ENCODE measurements at regions not wholly inside any gene's neighbourhood (a gene's known extent, or its start where the extent isn't known, plus 50 kb on each side); places are given as distances from the start of the nearest gene placed in this dataset.
"Not testable (repeated sequence)": the region's sequence is repeated elsewhere in the genome, so short reads cannot be mapped to it uniquely, and the experiment has no call there.

- no peak for DNase-seq (ENCODE audit: low spot score)
Measured at GRCh38 chr20:26216025-26216424, 519.4 kb upstream of the ZNF337 start.

GRCh38 chr20:26214991-26215390 is 518.3 kb upstream of the ZNF337 start:
- DNase-seq (ENCODE audit: low spot score) = no peak

DNA sequence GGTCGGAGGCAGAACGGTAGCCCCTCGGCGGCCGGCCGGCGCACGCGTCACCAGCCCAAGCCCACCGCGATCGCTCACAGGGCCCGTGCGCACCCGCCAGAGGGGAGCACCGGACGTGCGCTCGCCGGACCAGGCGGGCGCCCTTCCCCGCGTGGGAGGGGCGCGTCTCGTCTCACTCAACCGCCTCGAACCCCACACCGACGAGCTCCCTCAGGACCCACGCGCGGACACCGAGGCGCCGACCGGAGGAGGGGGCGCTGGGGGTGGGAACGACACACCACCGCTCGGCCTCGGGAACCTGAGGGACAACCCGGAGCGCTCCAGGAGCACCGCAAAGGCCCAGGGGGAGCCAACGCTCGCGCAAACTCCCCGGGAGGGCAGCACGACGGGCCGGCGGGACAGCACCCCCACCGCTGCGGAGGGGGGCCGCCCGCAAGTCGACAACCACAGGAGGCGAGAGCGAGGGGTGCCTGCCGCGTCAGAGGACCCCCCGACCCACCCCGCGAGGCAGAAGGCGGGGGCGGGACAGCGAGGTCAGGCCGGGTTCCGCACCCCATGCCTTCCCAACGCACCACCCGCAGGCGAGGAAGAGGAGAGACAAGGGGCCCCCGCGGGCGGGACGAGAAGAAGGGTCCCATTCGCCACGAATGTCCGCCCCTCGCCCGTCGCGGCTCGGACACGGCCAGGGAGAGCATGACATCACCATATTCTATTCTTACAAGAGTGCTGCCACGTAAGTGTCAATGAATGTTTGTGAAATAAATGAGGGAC is 512.7 kb upstream of the ZNF337 start:
- no peak for DNase-seq (ENCODE audit: low spot score)

DNA sequence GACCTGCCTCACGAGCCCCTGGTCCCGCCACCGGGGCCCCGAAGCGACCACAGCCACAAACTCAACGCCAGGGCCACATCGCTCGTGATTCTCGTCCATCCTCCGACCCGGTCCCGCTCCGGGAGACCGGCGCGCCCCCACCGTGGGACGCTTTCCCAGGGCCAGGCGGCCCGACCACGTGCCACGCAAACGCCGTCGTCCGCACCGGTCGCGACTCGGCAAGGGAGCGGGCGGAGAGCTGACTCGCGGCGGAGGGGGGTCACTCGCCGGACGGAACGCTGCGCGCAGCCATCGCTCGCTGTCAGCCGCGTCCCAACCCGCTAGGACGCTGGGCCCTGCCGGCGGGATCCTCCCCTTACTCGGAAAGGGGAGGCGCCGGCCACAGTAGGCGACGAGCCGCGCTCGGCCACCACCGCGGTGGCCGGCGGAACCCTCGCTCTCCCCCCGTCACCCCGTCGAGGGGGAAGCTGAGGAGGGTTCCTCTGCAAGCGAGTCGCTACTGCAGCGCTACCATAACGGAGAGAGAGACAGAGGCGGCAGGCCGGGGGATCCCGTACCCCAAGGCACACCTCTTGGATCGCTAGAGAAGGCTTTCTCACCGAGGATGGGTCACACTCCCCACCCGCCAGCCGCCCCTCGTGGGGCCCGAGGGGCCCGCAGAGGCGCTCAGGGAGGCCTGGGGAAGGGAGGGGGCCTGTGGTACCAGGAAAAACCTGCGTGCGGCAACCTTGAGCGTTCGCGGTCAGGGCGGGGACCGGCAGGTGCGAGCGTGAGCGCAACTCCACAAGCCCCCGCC is 511.8 kb upstream of the ZNF337 start:
- DNase-seq (ENCODE audit: low spot score) = no peak

- DNase-seq (ENCODE audit: low spot score) = not testable (repeated sequence)
Measured at GRCh38 chr20:26207967-26208295, 511.3 kb upstream of the ZNF337 start.

DNA sequence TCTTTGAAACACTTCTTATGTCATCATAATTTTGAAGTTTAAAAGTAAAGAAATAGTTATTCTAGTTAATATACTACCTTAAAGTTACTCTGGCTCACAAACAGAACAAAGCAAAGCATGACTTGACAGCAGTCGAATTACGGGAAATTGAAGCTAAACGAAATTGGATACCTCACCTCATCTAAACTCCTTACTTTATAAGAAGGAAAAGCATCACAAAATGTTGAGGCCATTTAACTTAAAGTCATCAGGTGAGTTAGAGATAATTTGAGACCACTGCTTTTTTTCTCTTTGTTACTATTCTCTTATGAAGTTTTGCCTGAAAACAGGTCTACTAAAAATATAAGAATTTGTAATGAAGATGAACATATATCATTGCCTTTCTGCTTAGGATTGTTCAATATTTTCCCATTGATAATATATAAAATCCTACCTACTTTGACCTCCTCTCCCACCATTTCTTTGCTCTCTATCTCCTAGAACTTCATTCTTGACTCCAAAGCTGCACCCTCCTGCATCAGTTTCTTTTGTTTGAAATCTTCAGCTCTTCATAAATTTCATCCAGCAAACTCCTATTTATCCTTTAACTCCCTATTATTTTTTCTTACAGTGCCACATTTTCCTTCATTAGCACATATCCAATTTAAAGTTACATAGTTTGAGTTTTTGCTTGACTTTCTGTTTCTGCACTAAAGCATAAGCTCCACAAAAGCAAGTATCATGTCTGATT is 510.7 kb upstream of the ZNF337 start:
- no peak for DNase-seq (ENCODE audit: low spot score)

GRCh38 chr20:26205350-26205749 is 508.7 kb upstream of the ZNF337 start:
- no peak for DNase-seq (ENCODE audit: low spot score)

GRCh38 chr20:26201026-26201425 is 504.4 kb upstream of the ZNF337 start:
- not testable (repeated sequence) for DNase-seq (ENCODE audit: low spot score)

DNA sequence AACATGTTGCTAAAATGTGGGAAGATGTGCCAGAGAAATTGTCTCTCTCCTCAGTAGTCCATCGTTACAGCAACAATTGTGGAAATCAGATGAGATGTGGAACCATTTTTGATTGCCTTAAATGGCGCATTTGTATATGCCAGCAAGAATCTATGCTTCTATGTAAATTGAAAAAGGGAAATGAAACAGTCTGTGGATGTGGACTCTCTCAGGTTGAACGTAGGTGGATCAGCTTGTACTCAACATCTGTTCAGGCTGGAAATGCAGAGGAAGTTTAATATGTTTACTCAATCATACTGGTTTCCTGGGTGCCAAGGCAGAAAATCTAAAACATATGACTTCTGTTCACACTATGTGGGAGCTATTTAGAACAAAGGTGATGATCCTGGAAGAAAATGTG is 490.7 kb upstream of the ZNF337 start:
- DNase-seq (ENCODE audit: low spot score) = not testable (repeated sequence)

DNA sequence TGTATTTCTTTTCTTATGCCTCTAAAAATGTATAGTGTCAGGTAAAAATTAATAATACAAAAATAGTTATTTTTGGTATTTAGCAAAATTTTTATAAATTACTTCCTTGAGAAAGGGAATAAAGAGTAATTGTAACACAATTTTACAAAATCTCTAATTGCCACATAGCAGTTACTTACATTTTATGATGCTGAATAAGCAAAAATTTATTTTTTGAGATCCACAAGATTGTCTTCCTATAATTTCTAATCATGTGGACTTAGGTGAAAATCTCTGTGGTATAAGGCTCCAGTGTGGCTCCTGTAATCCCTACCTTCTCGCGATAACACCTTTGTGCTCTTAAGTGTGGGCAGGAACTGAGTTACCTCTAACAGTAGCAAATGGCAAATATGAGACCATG is 487.1 kb upstream of the ZNF337 start:
- not testable (repeated sequence) for DNase-seq (ENCODE audit: low spot score)

DNA sequence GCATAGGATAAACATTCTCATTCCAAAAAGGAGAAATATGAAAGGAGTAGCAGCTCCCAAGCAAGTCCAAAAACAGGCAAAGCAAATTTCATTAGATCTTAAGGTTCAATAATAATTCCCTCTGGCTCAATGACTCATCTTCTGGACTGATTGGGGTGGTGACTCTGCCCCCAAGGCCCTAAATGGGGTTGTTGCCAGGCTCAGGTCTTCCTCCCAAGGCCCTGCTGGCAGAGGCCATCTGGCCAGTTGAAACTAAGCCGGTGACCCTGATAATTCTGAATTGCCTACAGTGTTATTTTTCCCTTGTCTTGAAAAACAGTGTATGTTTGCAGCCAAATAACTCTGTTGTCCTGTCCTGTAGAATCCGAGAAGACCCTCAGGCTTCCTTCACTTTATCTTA is 484.7 kb upstream of the ZNF337 start:
- DNase-seq (ENCODE audit: low spot score) = not testable (repeated sequence)

- DNase-seq (ENCODE audit: low spot score) = not testable (repeated sequence)
Measured at GRCh38 chr20:26171875-26172274, 475.2 kb upstream of the ZNF337 start.

GRCh38 chr20:26169506-26169905 is 472.9 kb upstream of the ZNF337 start:
- DNase-seq (ENCODE audit: low spot score) = no peak

DNA sequence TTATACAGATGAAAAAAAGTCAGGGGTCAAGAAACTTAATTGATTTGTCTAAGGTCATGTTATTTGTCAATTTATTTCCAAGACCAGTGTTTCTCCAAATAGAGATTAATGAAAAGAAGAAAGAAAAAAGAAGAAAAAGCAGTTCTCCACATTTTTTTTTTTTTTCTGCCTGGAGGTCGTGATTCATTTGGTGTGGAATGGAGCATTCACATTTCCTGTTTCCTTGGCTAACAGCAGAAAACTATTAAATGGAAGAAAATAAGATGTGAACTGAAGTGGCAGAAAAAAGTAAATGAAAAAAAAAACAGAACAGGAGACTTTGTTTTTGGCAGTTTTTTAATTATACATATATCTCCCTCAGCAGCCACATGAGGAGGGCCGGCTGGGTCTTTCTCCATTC is 470.8 kb upstream of the ZNF337 start:
- no peak for DNase-seq (ENCODE audit: low spot score)

DNA sequence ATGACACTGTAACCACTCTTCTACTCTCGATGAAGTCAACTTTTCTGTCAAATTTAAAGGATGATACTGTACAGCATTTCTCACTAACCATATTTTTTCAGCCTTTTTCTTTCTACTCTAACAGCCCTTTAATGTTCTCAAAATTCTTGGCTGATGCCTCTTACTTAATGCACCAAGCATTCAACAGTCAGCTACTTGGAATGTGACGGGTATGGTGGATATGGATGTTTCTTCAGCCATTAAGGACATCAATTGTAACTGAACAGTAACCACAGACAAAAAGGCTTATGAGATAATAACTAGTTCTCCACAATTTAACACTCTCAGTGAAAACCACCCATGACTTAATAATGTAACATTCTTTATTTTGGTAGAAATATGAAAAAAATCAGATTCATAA is 467.2 kb upstream of the ZNF337 start:
- no peak for DNase-seq (ENCODE audit: low spot score)

DNA sequence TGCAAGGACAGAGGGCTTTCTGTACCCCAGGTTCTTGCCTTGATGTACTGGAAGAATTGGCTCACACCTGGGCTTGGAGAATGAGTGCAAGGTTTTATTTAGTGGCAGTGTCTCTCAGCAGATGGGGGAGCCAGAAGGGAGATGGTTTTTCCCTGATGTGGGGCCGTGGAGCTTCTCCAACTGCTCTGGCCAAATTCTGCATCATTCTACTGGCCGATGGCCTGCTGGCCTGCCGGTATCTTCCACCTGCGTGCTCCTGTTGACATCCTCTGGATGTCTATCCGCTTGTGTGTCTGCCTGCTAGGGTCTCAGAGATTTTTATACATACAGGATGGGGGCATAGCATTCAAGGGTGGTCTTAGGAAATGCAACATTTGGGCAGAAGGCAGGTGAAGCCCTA is 466.5 kb upstream of the ZNF337 start:
- not testable (repeated sequence) for DNase-seq (ENCODE audit: low spot score)

GRCh38 chr20:26161741-26162140 is 465.1 kb upstream of the ZNF337 start:
- DNase-seq (ENCODE audit: low spot score) = not testable (repeated sequence)

GRCh38 chr20:26160916-26161315 is 464.3 kb upstream of the ZNF337 start:
- DNase-seq (ENCODE audit: low spot score) = not testable (repeated sequence)

GRCh38 chr20:26154224-26154623 is 457.6 kb upstream of the ZNF337 start:
- no peak for DNase-seq (ENCODE audit: low spot score)

- DNase-seq (ENCODE audit: low spot score) = no peak
Measured at GRCh38 chr20:26135325-26136110, 438.9 kb upstream of the ZNF337 start.

GRCh38 chr20:26134606-26135005 is 438.0 kb upstream of the ZNF337 start:
- no peak for DNase-seq (ENCODE audit: low spot score)

- not testable (repeated sequence) for DNase-seq (ENCODE audit: low spot score)
Measured at GRCh38 chr20:26133794-26134193, 437.1 kb upstream of the ZNF337 start.

All from HuH-7.5 (cell line).